ENCODE measurements at regions not wholly inside any gene's neighbourhood (a gene's known extent, or its start where the extent isn't known, plus 50 kb on each side); places are given as distances from the start of the nearest gene placed in this dataset.
"Not testable (repeated sequence)": the region's sequence is repeated elsewhere in the genome, so short reads cannot be mapped to it uniquely, and the experiment has no call there.

GRCh38 chr5:157972579-157972978 is 113.6 kb upstream of the CLINT1 start:
- no peak for DNase-seq (ENCODE audit: low read depth)

GRCh38 chr5:157971571-157972216 is 112.7 kb upstream of the CLINT1 start:
- DNase-seq (ENCODE audit: low read depth), result no peak

GRCh38 chr5:157968570-157968969 is 109.6 kb upstream of the CLINT1 start:
- not testable (repeated sequence) for DNase-seq (ENCODE audit: low read depth)

- no peak for DNase-seq (ENCODE audit: low read depth)
These were observed 107.0 kb upstream of the CLINT1 start for GRCh38 chr5:157965989-157966388.

GRCh38 chr5:157965040-157965678 is 106.2 kb upstream of the CLINT1 start:
- no peak for DNase-seq (ENCODE audit: low read depth)

GRCh38 chr5:157963761-157964160 is 104.8 kb upstream of the CLINT1 start:
- DNase-seq (ENCODE audit: low read depth), result no peak

- no peak for DNase-seq (ENCODE audit: low read depth)
These were observed 104.3 kb upstream of the CLINT1 start for GRCh38 chr5:157963244-157963643.

GRCh38 chr5:157962686-157963085 is 103.7 kb upstream of the CLINT1 start:
- DNase-seq (ENCODE audit: low read depth), result not testable (repeated sequence)

- no peak for DNase-seq (ENCODE audit: low read depth)
These were observed 103.1 kb upstream of the CLINT1 start for GRCh38 chr5:157961896-157962590.

GRCh38 chr5:157961176-157961575 is 102.2 kb upstream of the CLINT1 start:
- no peak for DNase-seq (ENCODE audit: low read depth)

GRCh38 chr5:157959370-157959769 is 100.4 kb upstream of the CLINT1 start:
- DNase-seq (ENCODE audit: low read depth), result no peak

- DNase-seq (ENCODE audit: low read depth), result no peak
These were observed 97.4 kb upstream of the CLINT1 start for GRCh38 chr5:157956271-157956885.

GRCh38 chr5:157955541-157956172 is 96.7 kb upstream of the CLINT1 start:
- DNase-seq (ENCODE audit: low read depth), result no peak

GRCh38 chr5:157952374-157952685 is 93.4 kb upstream of the CLINT1 start:
- DNase-seq (ENCODE audit: low read depth), result no peak

- no peak for DNase-seq (ENCODE audit: low read depth)
These were observed 92.9 kb upstream of the CLINT1 start for GRCh38 chr5:157951673-157952373.

- DNase-seq (ENCODE audit: low read depth), result no peak
These were observed 90.6 kb upstream of the CLINT1 start for GRCh38 chr5:157949520-157949919.

GRCh38 chr5:157948738-157949410 is 89.9 kb upstream of the CLINT1 start:
- peak; percentile 57 for DNase-seq (ENCODE audit: low read depth)

GRCh38 chr5:157947156-157947555 is 88.2 kb upstream of the CLINT1 start:
- no peak for DNase-seq (ENCODE audit: low read depth)

GRCh38 chr5:157945822-157946221 is 86.9 kb upstream of the CLINT1 start:
- DNase-seq (ENCODE audit: low read depth), result not testable (repeated sequence)

- no peak for DNase-seq (ENCODE audit: low read depth)
These were observed 86.0 kb upstream of the CLINT1 start for GRCh38 chr5:157944938-157945337.

GRCh38 chr5:157944077-157944633 is 85.2 kb upstream of the CLINT1 start:
- no peak for DNase-seq (ENCODE audit: low read depth)

All from stimulated activated CD8-positive, alpha-beta memory T cell treated with anti-CD3 and anti-CD28 coated beads, Interleukin-12 subunit alpha, Interleukin-12 subunit beta, amount 100 ng/mL, for 1 hour (primary cell).